ENCODE measurements at regions not wholly inside any gene's neighbourhood (a gene's known extent, or its start where the extent isn't known, plus 50 kb on each side); places are given as distances from the start of the nearest gene placed in this dataset.

GRCh38 chr10:33412241-33412640 is 77.8 kb upstream of the NRP1 start:
- ATAC-seq (replicated peaks): no peak
- Mint-ChIP-seq H3K4me3 (no peak overlapping the region), H3K9me3 (no peaks in the 10 kb centered on the region), H3K36me3 (ENCODE audit: low read depth) (no peaks in the 10 kb centered on the region), H3K4me1 (no peaks in the 10 kb centered on the region), H3K27ac (no peak overlapping the region), H3K27me3 (peaks cover 40% of the 10 kb centered on the region)

DNA sequence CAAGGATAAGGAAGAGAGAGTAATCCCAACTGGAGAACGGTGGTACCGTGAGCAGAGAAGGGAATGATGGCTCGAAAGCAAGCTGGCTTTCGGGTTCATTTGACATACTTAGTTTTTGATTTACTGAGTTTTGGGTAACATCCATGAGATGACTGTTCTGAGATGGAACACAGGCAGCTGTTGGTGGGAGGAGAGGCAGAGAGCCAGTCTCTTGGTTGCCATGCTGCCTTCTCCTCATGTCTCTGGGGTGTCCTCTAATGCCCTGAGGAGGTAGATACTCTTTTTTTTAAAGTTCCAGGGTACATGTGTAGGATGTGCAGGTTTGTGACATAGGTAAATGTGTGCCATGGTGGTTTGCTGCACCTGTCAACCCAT is 76.4 kb upstream of the NRP1 start:
- ATAC-seq (replicated peaks): no peak
- Mint-ChIP-seq H3K36me3 (ENCODE audit: low read depth) (no peaks in the 10 kb centered on the region), H3K27ac (no peak overlapping the region), H3K4me1 (no peaks in the 10 kb centered on the region), H3K27me3 (peaks cover 48% of the 10 kb centered on the region), H3K4me3 (no peak overlapping the region), H3K9me3 (peaks cover 5% of the 10 kb centered on the region)

DNA sequence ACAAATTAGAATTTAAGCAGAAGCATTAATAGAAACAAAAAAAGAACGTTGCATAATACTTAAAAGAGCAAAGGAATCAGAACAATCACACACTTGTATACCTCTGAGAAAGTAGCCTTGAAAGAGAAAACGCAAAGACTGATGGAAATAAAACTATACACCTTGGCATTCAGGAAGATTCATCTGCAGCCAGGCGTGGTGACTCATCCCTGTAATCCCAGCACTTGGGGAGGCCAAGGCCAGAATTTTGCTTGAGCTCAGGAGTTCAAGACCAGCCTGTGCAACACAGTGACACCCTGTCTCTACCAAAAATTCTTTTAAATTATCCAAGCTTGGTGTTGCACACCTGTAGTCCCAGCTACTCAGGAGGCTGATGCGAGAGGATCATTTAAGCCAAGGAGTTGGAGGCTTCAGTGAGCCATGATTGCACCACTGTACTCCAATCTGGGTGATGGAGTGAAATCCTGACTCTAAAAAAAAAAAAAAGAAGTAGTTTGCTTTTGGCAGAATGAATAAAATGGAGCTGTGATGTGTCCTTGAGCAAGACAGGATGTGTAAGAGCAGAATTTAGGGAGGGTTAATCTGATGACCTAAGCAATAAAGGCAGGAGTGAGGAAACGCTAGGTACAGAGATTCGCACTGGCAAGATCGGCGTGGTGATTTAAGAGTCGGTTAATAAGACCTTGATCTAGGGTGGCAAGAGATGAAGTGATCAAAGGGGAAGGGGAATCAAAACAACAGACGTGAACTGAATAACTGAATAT is 75.8 kb upstream of the NRP1 start:
- Mint-ChIP-seq H3K36me3 (ENCODE audit: low read depth) (no peaks in the 10 kb centered on the region), H3K4me1 (no peaks in the 10 kb centered on the region), H3K27ac (no peak overlapping the region)

GRCh38 chr10:33406596-33406995 is 72.1 kb upstream of the NRP1 start:
- Mint-ChIP-seq H3K36me3 (ENCODE audit: low read depth) (no peaks in the 10 kb centered on the region), H3K4me1 (no peaks in the 10 kb centered on the region), H3K27me3 (peaks cover 56% of the 10 kb centered on the region), H3K27ac (no peak overlapping the region), H3K4me3 (no peak overlapping the region), H3K9me3 (peaks cover 5% of the 10 kb centered on the region)
- ATAC-seq (replicated peaks): peak; percentile 18

More for the DNA sequence above, 75.8 kb upstream of the NRP1 start:
- Mint-ChIP-seq H3K27me3 (peaks cover 53% of the 10 kb centered on the region), H3K4me3 (no peak overlapping the region), H3K9me3 (peaks cover 5% of the 10 kb centered on the region)
- no peak for ATAC-seq (replicated peaks)

GRCh38 chr10:33402220-33403073 is 68.0 kb upstream of the NRP1 start:
- Mint-ChIP-seq H3K4me3 (no peak overlapping the region), H3K27me3 (peaks cover 36% of the 10 kb centered on the region), H3K4me1 (no peaks in the 10 kb centered on the region), H3K9me3 (peaks cover 5% of the 10 kb centered on the region), H3K36me3 (ENCODE audit: low read depth) (no peaks in the 10 kb centered on the region), H3K27ac (no peak overlapping the region)
- no peak for ATAC-seq (replicated peaks)

DNA sequence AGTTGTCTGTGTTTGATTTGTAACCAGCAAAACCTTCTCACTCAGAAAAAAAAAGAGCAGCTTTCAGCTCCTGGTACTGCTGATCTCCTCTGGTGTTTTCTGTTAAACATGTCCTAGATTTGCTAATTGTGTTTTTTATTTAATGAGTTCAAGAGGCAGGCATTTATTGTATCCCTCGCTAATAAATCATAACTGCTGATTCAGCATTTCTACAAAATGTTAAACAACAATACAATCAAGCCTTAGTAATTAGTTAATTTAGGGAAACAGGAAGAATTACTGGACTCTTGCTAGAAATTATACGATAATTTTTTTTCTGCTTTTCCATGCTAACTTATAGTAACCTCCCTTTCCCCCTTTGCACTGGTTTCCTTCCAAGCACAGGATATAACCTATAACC is 66.8 kb upstream of the NRP1 start:
- no peaks in the 10 kb centered on the region for H3K4me1 Mint-ChIP-seq
- H3K27ac Mint-ChIP-seq: no peak overlapping the region
- peaks cover 28% of the 10 kb centered on the region for H3K27me3 Mint-ChIP-seq
- H3K36me3 Mint-ChIP-seq (ENCODE audit: low read depth): no peaks in the 10 kb centered on the region
- H3K4me3 Mint-ChIP-seq: no peak overlapping the region
- H3K9me3 Mint-ChIP-seq: no peaks in the 10 kb centered on the region
- no peak for ATAC-seq (replicated peaks)

DNA sequence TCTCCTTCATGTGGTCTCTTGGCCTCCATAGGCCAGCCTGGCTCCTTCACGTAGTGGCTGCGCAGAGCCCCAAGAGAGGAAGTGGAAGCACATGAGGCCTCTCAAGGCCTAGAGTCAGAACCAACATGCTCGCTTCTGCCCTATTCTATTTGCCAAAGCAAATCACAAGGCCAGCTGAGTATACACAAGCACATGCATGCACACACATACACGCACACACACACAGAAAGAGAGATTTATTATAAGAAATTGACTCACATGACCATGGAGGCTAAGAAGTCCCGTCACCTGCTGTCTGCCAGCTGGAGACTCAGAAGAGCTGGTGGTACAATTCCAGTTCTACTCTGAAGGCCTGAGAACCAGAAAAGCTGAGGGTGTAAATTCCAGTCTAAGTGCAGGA is 64.3 kb upstream of the NRP1 start:
- Mint-ChIP-seq H3K27ac (no peak overlapping the region), H3K9me3 (no peaks in the 10 kb centered on the region)

GRCh38 chr10:33396938-33397337 is 62.5 kb upstream of the NRP1 start:
- Mint-ChIP-seq H3K27me3 (peaks cover 7% of the 10 kb centered on the region), H3K9me3 (no peaks in the 10 kb centered on the region)

More for the DNA sequence above, 64.3 kb upstream of the NRP1 start:
- H3K27me3 Mint-ChIP-seq: peaks cover 14% of the 10 kb centered on the region
- H3K36me3 Mint-ChIP-seq (ENCODE audit: low read depth): no peaks in the 10 kb centered on the region
- H3K4me1 Mint-ChIP-seq: no peaks in the 10 kb centered on the region
- H3K4me3 Mint-ChIP-seq: no peak overlapping the region
- no peak for ATAC-seq (replicated peaks)

DNA sequence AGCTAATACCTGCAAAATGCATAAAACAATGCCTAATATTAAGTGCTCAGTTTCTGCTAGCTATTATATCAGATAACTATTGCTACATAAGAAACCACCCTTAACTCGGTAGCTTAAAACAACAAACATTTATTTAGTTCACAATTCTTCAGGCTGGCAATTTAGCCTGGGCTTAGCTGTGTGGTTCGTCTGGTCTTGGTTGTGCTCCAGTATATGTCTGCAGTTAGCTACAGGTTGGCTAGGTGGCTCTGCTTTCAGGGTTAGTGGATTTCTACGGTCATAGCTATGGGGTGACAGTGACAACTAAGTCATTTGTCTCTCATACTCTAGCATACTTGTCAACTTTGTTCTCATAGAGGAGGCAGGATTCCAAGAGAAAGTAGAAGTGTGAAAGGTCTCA is 61.8 kb upstream of the NRP1 start:
- no peak for ATAC-seq (replicated peaks)
- Mint-ChIP-seq H3K27me3 (peaks cover 6% of the 10 kb centered on the region), H3K36me3 (ENCODE audit: low read depth) (no peaks in the 10 kb centered on the region), H3K4me3 (no peak overlapping the region), H3K9me3 (no peaks in the 10 kb centered on the region), H3K4me1 (no peaks in the 10 kb centered on the region), H3K27ac (no peak overlapping the region)

More at GRCh38 chr10:33396938-33397337, 62.5 kb upstream of the NRP1 start:
- no peaks in the 10 kb centered on the region for H3K4me1 Mint-ChIP-seq
- no peak for ATAC-seq (replicated peaks)
- H3K4me3 Mint-ChIP-seq: no peak overlapping the region
- H3K27ac Mint-ChIP-seq: no peak overlapping the region
- H3K36me3 Mint-ChIP-seq (ENCODE audit: low read depth): no peaks in the 10 kb centered on the region

- no peaks in the 10 kb centered on the region for H3K36me3 Mint-ChIP-seq (ENCODE audit: low read depth)
- H3K9me3 Mint-ChIP-seq: no peaks in the 10 kb centered on the region
- no peaks in the 10 kb centered on the region for H3K27me3 Mint-ChIP-seq
- H3K4me1 Mint-ChIP-seq: no peaks in the 10 kb centered on the region
- H3K4me3 Mint-ChIP-seq: no peak overlapping the region
- ATAC-seq (replicated peaks): no peak
- H3K27ac Mint-ChIP-seq: no peak overlapping the region
These were observed 60.7 kb upstream of the NRP1 start for GRCh38 chr10:33395201-33395600.

- H3K27me3 Mint-ChIP-seq: peaks cover 11% of the 10 kb centered on the region
- ATAC-seq (replicated peaks): no peak
- H3K27ac Mint-ChIP-seq: no peak overlapping the region
- H3K4me3 Mint-ChIP-seq: no peak overlapping the region
- H3K4me1 Mint-ChIP-seq: no peaks in the 10 kb centered on the region
- H3K36me3 Mint-ChIP-seq (ENCODE audit: low read depth): no peaks in the 10 kb centered on the region
- no peaks in the 10 kb centered on the region for H3K9me3 Mint-ChIP-seq
These were observed 58.2 kb upstream of the NRP1 start for GRCh38 chr10:33392706-33393105.

GRCh38 chr10:33391611-33392465 is 57.4 kb upstream of the NRP1 start:
- Mint-ChIP-seq H3K9me3 (no peaks in the 10 kb centered on the region), H3K4me3 (no peak overlapping the region), H3K36me3 (ENCODE audit: low read depth) (no peaks in the 10 kb centered on the region), H3K27me3 (peaks cover 13% of the 10 kb centered on the region), H3K27ac (no peak overlapping the region), H3K4me1 (no peaks in the 10 kb centered on the region)
- ATAC-seq (replicated peaks): no peak

- H3K4me1 Mint-ChIP-seq: no peaks in the 10 kb centered on the region
- no peaks in the 10 kb centered on the region for H3K9me3 Mint-ChIP-seq
- H3K27me3 Mint-ChIP-seq: peaks cover 19% of the 10 kb centered on the region
- H3K27ac Mint-ChIP-seq: no peak overlapping the region
- H3K36me3 Mint-ChIP-seq (ENCODE audit: low read depth): no peaks in the 10 kb centered on the region
- ATAC-seq (replicated peaks): no peak
- H3K4me3 Mint-ChIP-seq: no peak overlapping the region
These were observed 55.6 kb upstream of the NRP1 start for GRCh38 chr10:33390046-33390445.

GRCh38 chr10:33388785-33389184 is 54.3 kb upstream of the NRP1 start:
- Mint-ChIP-seq H3K36me3 (ENCODE audit: low read depth) (no peaks in the 10 kb centered on the region), H3K4me1 (no peaks in the 10 kb centered on the region), H3K9me3 (no peaks in the 10 kb centered on the region), H3K27ac (no peak overlapping the region), H3K4me3 (no peak overlapping the region), H3K27me3 (peaks cover 19% of the 10 kb centered on the region)
- no peak for ATAC-seq (replicated peaks)
